ENCODE measurements at regions not wholly inside any gene's neighbourhood (a gene's known extent, or its start where the extent isn't known, plus 50 kb on each side); places are given as distances from the start of the nearest gene placed in this dataset.
"Not testable (repeated sequence)": the region's sequence is repeated elsewhere in the genome, so short reads cannot be mapped to it uniquely, and the experiment has no call there.

GRCh38 chr6:20263059-20263458, 50.8 kb upstream of the MBOAT1 start:
- DNase-seq = no peak

DNA sequence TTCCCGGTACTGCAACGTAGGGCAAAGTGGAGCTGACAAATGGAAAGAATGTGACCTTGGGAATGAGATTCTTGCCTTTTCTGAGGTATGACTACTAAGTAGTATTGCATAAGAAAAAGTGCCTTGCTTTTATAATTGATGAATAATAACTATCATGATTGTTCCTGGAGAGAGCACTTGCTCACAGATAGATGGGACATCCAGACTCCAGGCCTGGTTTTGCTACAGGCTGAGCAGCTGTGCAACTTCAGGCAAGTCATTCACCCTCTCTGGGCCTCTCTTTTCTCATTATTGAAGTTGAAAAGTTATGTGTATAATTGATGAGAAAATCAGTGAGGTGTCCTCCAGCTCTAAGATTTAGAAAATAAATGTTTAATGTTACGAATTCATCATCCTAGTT, 53.6 kb upstream of the MBOAT1 start:
- no peak for DNase-seq

GRCh38 chr6:20266851-20267608, 54.8 kb upstream of the MBOAT1 start:
- DNase-seq = no peak

DNA sequence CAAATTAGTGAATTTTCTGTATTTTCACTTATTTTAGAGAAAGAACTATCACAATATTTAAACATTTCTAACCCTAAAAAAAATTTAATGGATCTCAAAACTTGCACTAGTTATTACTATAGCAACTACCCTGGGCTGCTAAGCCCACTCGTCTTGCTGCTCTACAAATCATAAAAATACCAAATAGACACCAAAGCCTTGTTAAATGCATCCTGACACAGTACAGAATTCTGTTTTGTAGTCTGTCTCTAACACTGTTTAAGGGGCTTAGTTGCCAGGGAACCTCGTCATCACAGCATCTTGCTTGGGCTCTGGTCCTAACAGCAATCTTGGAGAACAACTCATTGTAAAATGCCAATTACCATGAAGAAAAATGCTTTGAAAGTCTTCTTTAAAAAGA, 56.9 kb upstream of the MBOAT1 start:
- no peak for DNase-seq

- DNase-seq = no peak
Measured at GRCh38 chr6:20271818-20272217, 59.5 kb upstream of the MBOAT1 start.

- DNase-seq = no peak
Measured at GRCh38 chr6:20274137-20274536, 61.9 kb upstream of the MBOAT1 start.

- DNase-seq = not testable (repeated sequence)
Measured at GRCh38 chr6:20275837-20276236, 63.6 kb upstream of the MBOAT1 start.

DNA sequence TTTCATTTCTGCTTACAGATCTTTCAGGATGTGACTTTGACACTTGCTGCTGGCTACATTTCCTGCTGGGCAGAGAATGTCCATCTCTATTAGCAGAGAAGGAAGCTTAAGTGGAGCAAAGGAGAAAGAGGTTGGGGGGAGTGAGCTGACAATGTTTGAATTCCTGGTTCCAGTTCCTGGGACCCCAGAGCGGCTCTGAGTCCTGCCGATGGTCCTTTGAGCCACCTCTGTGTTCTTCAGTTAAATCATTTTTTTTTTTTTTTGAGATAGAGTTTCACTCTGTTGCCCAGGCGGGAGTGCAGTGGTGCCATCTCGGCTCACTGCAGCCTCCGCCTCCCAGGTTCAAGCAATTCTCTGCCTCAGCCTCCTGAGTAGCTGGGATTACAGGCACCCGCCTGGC, 65.5 kb upstream of the MBOAT1 start:
- not testable (repeated sequence) for DNase-seq

- no peak for DNase-seq
Measured at GRCh38 chr6:20279051-20279450, 66.8 kb upstream of the MBOAT1 start.

GRCh38 chr6:20279608-20280287, 67.5 kb upstream of the MBOAT1 start:
- DNase-seq = no peak

- no peak for DNase-seq
Measured at GRCh38 chr6:20280288-20280621, 68.0 kb upstream of the MBOAT1 start.

GRCh38 chr6:20284672-20285071, 72.4 kb upstream of the MBOAT1 start:
- DNase-seq = no peak

DNA sequence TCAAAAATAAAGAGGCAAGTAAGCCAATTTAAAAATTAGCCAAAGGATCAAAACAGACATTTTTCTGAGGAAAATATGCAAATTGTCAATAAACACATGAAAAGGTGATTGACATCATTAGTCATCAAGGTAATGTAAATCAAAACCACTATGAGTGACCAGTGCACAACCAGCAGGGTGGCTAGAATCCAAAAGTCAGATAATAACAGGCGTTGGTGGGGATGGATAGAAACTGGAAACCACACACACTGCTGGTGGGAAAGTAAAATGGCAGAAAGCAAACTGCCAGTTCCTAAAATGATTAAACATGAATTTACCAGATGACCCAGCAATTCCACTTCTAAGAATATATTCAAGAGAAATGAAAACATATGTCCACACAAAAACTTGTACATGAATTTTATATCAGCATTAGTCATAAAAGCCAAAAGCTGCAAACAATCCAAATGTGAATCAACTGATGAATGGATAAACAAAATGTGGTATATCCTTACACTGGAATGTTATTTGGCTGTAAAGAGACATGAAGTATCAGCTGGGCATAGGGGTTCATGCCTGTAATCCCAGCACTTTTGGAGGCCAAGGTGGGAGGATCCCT, 74.8 kb upstream of the MBOAT1 start:
- no peak for DNase-seq

GRCh38 chr6:20291764-20292580, 79.7 kb upstream of the MBOAT1 start:
- peak; percentile 85 for DNase-seq

- no peak for DNase-seq
Measured at GRCh38 chr6:20292905-20293304, 80.6 kb upstream of the MBOAT1 start.

DNA sequence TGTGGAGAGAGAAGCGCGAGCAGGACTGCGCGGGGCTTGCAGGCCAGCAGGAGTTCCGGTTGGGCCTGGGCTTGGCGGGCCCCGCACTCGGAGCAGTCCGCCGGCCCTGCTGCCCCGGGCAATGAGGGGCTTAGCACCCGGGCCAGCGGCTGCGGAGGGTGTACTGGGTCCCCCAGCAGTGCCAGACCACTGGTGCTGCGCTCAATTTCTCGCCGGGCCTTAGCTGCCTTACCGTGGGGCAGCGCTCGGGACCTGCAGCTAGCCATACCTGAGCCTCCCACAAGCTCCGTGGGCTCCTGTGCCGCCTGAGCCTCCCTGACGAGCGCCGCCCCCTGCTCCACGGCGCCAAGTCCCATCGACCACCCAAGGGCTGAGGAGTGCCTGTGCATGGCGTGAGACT, 89.0 kb upstream of the MBOAT1 start:
- DNase-seq = no peak

DNA sequence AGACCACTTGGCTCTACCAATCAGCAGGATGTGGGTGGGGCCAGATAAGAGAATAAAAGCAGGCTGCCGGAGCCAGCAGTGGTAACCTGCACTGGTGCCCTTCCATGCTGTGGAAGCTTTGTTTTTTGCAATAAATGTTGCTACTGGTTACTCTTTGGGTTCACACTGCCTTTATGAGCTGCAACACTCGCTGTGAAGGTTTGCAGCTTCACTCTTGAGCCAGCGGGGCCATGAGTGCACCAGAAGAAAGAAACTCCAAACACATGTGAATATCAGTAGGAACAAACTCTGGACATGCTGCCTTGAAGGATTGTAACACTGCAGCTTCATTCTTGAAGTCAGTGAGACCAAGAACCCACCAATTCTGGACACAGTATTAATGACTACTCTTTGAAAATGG, 89.9 kb upstream of the MBOAT1 start:
- DNase-seq = no peak

GRCh38 chr6:20302702-20303251, 90.5 kb upstream of the MBOAT1 start:
- no peak for DNase-seq

- DNase-seq = no peak
Measured at GRCh38 chr6:20306491-20306890, 94.2 kb upstream of the MBOAT1 start.

GRCh38 chr6:20309186-20309585, 92.5 kb upstream of the E2F3 start:
- no peak for DNase-seq

DNA sequence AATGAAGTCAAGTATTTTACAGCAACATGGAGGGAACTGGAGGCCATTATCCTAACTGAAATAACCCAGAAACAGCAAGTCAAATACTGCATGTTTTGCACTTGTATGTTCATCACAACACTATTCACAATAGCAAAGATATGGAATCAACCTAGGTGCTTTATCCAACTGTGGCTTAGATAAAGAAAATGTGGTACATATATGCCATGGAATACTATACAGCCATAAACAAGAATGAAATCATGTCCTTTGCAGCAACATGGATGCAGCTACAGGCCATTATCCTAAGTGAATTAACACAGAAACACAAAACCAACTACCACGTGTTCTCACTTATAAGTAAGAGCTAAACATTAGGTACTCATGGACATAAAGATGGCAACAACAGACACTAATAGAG, 91.5 kb upstream of the E2F3 start:
- no peak for DNase-seq

DNA sequence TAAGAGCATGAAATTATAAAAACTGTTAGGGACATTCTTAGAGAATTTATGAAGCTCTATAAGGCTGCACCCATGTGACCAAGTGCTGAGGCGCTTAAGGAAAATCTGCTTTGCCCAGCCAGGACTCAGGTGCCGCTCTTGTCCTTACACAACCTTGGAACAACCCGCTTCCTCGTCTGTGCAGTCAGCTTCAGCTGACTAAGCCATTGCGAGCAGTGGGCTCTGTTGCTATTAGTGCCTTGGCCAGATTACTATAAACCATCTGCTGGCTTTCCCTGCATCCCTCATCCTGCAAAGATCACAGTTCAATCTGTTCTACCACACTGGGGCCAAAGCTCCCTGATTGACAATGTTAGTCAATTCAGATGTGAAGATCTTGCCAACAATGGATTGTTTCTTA, 89.1 kb upstream of the E2F3 start:
- DNase-seq = peak; percentile 55

GRCh38 chr6:20313051-20313450, 88.6 kb upstream of the E2F3 start:
- peak; percentile 16 for DNase-seq

Measured in NCI-H2171 treated with DMSO at 0.1 percent for 48 hours (cell line).